ENCODE measurements at regions not wholly inside any gene's neighbourhood (a gene's known extent, or its start where the extent isn't known, plus 50 kb on each side); places are given as distances from the start of the nearest gene placed in this dataset.

GRCh38 chr1:193677874-193678273 lies 491.5 kb upstream of the B3GALT2 start:
- DNase-seq: no peak

- DNase-seq: no peak
Measured at GRCh38 chr1:193676996-193677549, 490.7 kb upstream of the B3GALT2 start.

GRCh38 chr1:193674292-193674944 lies 488.0 kb upstream of the B3GALT2 start:
- DNase-seq: no peak

- no peak for DNase-seq
Measured at GRCh38 chr1:193666485-193667083, 480.2 kb upstream of the B3GALT2 start.

GRCh38 chr1:193663965-193664364 lies 477.6 kb upstream of the B3GALT2 start:
- DNase-seq: no peak

GRCh38 chr1:193662030-193662429 lies 475.6 kb upstream of the B3GALT2 start:
- no peak for DNase-seq

GRCh38 chr1:193661385-193661784 lies 475.0 kb upstream of the B3GALT2 start:
- no peak for DNase-seq

GRCh38 chr1:193660428-193660827 lies 474.0 kb upstream of the B3GALT2 start:
- no peak for DNase-seq

- DNase-seq: no peak
Measured at GRCh38 chr1:193658691-193659090, 472.3 kb upstream of the B3GALT2 start.

GRCh38 chr1:193658081-193658480 lies 471.7 kb upstream of the B3GALT2 start:
- DNase-seq: no peak

GRCh38 chr1:193657552-193657951 lies 471.1 kb upstream of the B3GALT2 start:
- DNase-seq: no peak

- DNase-seq: no peak
Measured at GRCh38 chr1:193656841-193657240, 470.4 kb upstream of the B3GALT2 start.

- DNase-seq: no peak
Measured at GRCh38 chr1:193654951-193655735, 468.7 kb upstream of the B3GALT2 start.

- no peak for DNase-seq
Measured at GRCh38 chr1:193649587-193649986, 463.2 kb upstream of the B3GALT2 start.

GRCh38 chr1:193634876-193635275 lies 448.5 kb upstream of the B3GALT2 start:
- DNase-seq: no peak

GRCh38 chr1:193634470-193634869 lies 448.1 kb upstream of the B3GALT2 start:
- DNase-seq: no peak

GRCh38 chr1:193633991-193634390 lies 447.6 kb upstream of the B3GALT2 start:
- DNase-seq: no peak

- no peak for DNase-seq
Measured at GRCh38 chr1:193633093-193633492, 446.7 kb upstream of the B3GALT2 start.

- no peak for DNase-seq
Measured at GRCh38 chr1:193631306-193631705, 444.9 kb upstream of the B3GALT2 start.

- DNase-seq: no peak
Measured at GRCh38 chr1:193629875-193630274, 443.5 kb upstream of the B3GALT2 start.

GRCh38 chr1:193626695-193627094 lies 440.3 kb upstream of the B3GALT2 start:
- DNase-seq: no peak

- no peak for DNase-seq
Measured at GRCh38 chr1:193625255-193625654, 438.8 kb upstream of the B3GALT2 start.

GRCh38 chr1:193619911-193620310 lies 433.5 kb upstream of the B3GALT2 start:
- no peak for DNase-seq

- no peak for DNase-seq
Measured at GRCh38 chr1:193614817-193615216, 428.4 kb upstream of the B3GALT2 start.
